ENCODE measurements at regions not wholly inside any gene's neighbourhood (a gene's known extent, or its start where the extent isn't known, plus 50 kb on each side); places are given as distances from the start of the nearest gene placed in this dataset.
"Not testable (repeated sequence)": the region's sequence is repeated elsewhere in the genome, so short reads cannot be mapped to it uniquely, and the experiment has no call there.

DNA sequence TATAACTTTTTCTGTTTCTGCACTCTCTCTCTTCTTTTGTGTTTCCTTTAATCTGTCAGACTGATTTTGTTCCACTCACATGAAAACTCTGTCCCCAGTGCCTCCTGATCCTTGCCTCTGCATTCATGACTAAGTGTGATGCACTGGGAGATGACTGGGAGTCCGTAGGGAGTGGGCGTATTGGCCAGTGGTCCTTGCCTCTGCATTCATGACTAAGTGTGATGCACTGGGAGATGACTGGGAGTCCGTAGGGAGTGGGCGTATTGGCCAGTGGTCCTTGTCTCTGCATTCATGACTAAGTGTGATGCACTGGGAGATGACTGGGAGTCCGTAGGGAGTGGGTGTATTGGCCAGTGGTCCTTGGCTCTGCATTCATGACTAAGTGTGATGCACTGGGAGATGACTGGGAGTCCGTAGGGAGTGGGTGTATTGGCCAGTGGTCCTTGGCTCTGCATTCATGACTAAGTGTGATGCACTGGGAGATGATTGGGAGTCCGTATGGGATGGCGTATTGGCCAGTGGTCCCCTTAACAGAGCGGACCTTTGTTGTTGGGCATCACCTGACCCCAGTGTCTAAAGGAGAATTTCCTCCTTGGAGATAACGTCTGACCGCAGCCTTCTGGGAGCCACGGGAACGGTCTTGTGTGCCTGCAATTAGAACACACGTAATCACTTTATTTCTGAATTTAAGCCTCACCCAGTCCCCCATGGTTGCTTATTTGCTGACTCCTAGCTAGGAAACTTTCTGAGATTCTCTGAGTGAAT, 266.0 kb downstream of the TRIML1 start:
- peaks cover 14% of the 10 kb centered on the region for H3K4me1 ChIP-seq (ENCODE audit: control insufficient read depth, insufficient read depth, low read length)
- H3K27me3 ChIP-seq (ENCODE audit: control insufficient read depth, insufficient read depth, low read length); H3K4me3 ChIP-seq (ENCODE audit: low read depth, low read length); H3K36me3 ChIP-seq (ENCODE audit: control insufficient read depth, insufficient read depth, low read length); H3K9ac ChIP-seq (ENCODE audit: low read length); H3K27ac ChIP-seq (ENCODE audit: low read depth, low read length): not testable (repeated sequence)
- H3K9me3 ChIP-seq (ENCODE audit: control insufficient read depth, insufficient read depth, low read depth, low read length) = peaks cover 14% of the 10 kb centered on the region; the same call in 1 of the 2 replicates

DNA sequence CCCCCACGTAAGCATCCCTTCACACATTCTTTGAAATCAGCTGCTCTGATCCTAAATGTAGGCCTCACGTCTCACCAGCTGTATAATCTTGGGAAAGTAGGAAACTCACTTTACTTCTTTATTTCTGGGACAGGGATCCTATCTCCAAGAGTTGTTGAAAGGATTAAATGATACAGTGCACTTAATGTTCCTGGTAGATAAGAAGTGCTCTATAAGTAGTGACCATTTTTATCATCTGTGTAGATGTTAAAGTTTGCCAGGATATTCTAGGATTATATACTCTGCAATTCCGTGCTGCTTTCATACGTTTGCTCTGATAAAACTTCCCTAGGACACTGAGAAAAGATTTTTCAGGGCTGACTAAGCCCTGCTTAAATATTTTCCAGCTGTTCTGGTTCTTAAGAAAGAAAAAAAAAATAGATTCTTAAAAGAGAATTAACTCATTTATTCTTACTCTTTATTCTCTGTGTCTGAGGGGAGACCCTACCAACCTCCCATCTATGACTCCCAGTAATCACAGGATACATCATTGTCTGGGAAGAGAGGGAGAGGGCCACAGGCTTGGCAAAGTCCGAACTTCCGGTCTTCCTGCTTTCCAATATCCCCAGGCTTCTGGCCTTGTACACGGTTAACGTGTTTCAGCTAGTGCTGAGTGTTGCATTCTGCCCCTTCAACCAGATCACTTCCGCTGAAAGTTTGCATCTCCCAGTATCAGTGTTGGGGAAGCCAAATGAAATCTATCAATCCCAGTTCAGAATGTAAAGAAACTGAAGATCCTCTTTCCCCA, 269.2 kb downstream of the TRIML1 start:
- Histone ChIP-seq H3K9me3 (ENCODE audit: control insufficient read depth, insufficient read depth, low read depth, low read length) (0 out of 2 replicates have a peak, but pooled peaks cover 7% of the 10 kb centered on the region), H3K4me3 (ENCODE audit: low read depth, low read length) (no peak overlapping the region), H3K9ac (ENCODE audit: low read length) (no peak overlapping the region), H3K36me3 (ENCODE audit: control insufficient read depth, insufficient read depth, low read length) (no peaks in the 10 kb centered on the region), H3K4me1 (ENCODE audit: control insufficient read depth, insufficient read depth, low read length) (peaks cover 4% of the 10 kb centered on the region; the same call in 1 of the 2 replicates), H3K27ac (ENCODE audit: low read depth, low read length) (no peak overlapping the region), H3K27me3 (ENCODE audit: control insufficient read depth, insufficient read depth, low read length) (no peaks in the 10 kb centered on the region)

DNA sequence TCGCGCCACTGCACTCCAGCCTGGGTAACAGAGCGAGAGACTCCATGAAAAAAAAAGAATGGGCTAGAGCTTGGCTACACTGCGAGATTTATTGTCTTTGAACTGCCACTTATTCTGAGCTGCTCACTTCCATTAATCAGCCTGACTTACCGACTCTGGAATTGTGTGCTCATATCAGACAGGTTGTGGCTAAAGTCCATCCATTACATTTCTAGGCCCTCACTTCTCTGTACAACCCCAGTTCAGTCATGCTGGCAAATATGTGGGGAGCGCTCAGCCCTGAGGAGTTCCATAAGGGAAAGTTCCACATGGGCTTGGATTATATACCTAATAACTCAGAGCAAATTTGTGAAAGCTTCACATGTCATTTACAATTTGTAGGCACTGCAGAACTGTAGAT, 270.6 kb downstream of the TRIML1 start:
- peaks cover 4% of the 10 kb centered on the region; the same call in 1 of the 2 replicates for H3K4me1 ChIP-seq (ENCODE audit: control insufficient read depth, insufficient read depth, low read length)
- no peak overlapping the region for H3K27ac ChIP-seq (ENCODE audit: low read depth, low read length)
- no peak overlapping the region for H3K4me3 ChIP-seq (ENCODE audit: low read depth, low read length)
- 0 out of 2 replicates have a peak, but pooled peaks cover 7% of the 10 kb centered on the region for H3K9me3 ChIP-seq (ENCODE audit: control insufficient read depth, insufficient read depth, low read depth, low read length)
- no peak overlapping the region for H3K9ac ChIP-seq (ENCODE audit: low read length)
- no peaks in the 10 kb centered on the region for H3K27me3 ChIP-seq (ENCODE audit: control insufficient read depth, insufficient read depth, low read length)
- no peaks in the 10 kb centered on the region for H3K36me3 ChIP-seq (ENCODE audit: control insufficient read depth, insufficient read depth, low read length)

DNA sequence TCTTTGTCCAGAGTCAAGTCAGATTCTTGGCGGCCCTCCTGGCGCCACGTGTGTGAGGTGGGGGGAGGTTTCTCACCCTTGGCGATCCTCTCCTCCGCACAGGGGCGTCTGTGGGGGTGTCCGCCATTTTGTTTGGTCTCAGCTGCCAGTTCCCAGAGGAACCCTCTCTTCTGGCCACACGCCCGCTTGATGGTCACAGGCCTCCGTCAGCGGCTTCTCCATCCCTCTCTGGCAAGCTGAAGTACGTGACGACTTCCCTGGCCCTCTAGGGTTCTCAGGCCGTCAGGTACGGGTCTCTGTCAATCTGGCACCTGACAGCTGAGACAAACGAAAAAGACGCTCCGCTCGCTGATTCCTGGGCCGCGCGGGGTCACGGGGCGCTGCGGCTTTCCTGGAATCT, 272.6 kb downstream of the TRIML1 start:
- H3K4me3 ChIP-seq (ENCODE audit: low read depth, low read length) = no peak overlapping the region
- H3K27me3 ChIP-seq (ENCODE audit: control insufficient read depth, insufficient read depth, low read length) = no peaks in the 10 kb centered on the region
- H3K36me3 ChIP-seq (ENCODE audit: control insufficient read depth, insufficient read depth, low read length) = no peaks in the 10 kb centered on the region
- no peak overlapping the region for H3K27ac ChIP-seq (ENCODE audit: low read depth, low read length)
- H3K4me1 ChIP-seq (ENCODE audit: control insufficient read depth, insufficient read depth, low read length) = peaks cover 4% of the 10 kb centered on the region; the same call in 1 of the 2 replicates
- H3K9ac ChIP-seq (ENCODE audit: low read length) = no peak overlapping the region
- H3K9me3 ChIP-seq (ENCODE audit: control insufficient read depth, insufficient read depth, low read depth, low read length) = 0 out of 2 replicates have a peak, but pooled peaks cover 4% of the 10 kb centered on the region

DNA sequence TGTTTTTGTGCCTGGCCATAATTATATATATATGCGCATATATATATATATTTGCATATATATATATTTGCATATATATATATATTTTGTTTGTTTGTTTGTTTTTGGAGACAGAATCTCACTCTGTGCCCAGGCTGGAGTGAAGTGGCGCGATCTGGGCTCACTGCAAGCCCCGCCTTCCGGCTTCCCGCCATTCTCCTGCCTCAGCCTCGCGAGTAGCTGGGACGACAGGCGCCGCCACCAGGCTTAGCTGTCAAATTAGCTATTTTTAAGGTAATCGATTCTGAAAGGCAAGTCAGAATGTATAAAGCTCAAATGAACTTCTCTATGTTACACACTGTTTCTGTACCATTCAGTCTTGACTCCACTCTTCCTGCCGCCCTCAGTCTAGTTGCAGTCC, 273.3 kb downstream of the TRIML1 start:
- Histone ChIP-seq H3K4me3 (ENCODE audit: low read depth, low read length) (no peak overlapping the region), H3K9ac (ENCODE audit: low read length) (no peak overlapping the region), H3K9me3 (ENCODE audit: control insufficient read depth, insufficient read depth, low read depth, low read length) (no peaks in the 10 kb centered on the region), H3K27ac (ENCODE audit: low read depth, low read length) (no peak overlapping the region), H3K4me1 (ENCODE audit: control insufficient read depth, insufficient read depth, low read length) (peaks cover 4% of the 10 kb centered on the region; the same call in 1 of the 2 replicates), H3K36me3 (ENCODE audit: control insufficient read depth, insufficient read depth, low read length) (no peaks in the 10 kb centered on the region), H3K27me3 (ENCODE audit: control insufficient read depth, insufficient read depth, low read length) (no peaks in the 10 kb centered on the region)

DNA sequence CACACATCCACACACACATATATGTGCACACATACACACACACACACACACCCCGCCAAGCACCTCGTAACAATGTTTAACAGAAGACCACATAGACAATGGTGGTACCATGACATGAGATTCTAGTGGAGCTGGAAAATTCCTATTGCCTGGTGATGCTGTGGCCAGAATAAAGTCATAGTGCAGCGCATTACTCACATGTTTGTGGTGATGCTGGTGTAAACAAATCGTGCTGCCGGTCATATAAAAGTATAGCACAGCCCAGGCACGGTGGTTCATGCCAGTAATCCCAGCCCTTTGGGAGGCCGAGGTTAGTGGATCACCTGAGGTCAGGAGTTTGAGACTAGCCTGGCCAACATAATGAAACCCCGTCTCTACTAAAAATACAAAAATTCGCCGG, 275.2 kb downstream of the TRIML1 start:
- Histone ChIP-seq H3K4me1 (ENCODE audit: control insufficient read depth, insufficient read depth, low read length) (no peaks in the 10 kb centered on the region), H3K9me3 (ENCODE audit: control insufficient read depth, insufficient read depth, low read depth, low read length) (no peaks in the 10 kb centered on the region), H3K27me3 (ENCODE audit: control insufficient read depth, insufficient read depth, low read length) (no peaks in the 10 kb centered on the region), H3K36me3 (ENCODE audit: control insufficient read depth, insufficient read depth, low read length) (no peaks in the 10 kb centered on the region), H3K9ac (ENCODE audit: low read length) (no peak overlapping the region), H3K4me3 (ENCODE audit: low read depth, low read length) (no peak overlapping the region), H3K27ac (ENCODE audit: low read depth, low read length) (no peak overlapping the region)

DNA sequence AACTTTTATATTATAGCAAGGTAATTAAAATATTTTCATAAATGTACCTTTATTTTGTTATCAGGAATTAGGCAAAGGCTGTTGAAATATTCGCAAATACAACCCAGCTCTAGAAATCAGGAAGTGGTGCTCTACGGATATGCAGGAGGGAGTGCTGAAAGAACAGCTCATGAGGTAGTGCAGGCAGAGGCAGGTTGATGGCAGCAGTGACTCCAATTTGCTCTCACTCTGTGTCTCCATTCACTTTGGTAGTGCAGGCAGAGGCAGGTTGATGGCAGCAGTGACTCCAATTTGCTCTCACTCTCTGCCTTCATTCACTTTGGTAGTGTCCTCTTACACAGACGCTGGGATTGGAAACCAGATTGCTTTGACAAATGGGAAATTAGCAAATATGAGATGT, 277.9 kb downstream of the TRIML1 start:
- Histone ChIP-seq H3K27ac (ENCODE audit: low read depth, low read length) (no peak overlapping the region), H3K9me3 (ENCODE audit: control insufficient read depth, insufficient read depth, low read depth, low read length) (no peaks in the 10 kb centered on the region), H3K4me1 (ENCODE audit: control insufficient read depth, insufficient read depth, low read length) (no peaks in the 10 kb centered on the region), H3K27me3 (ENCODE audit: control insufficient read depth, insufficient read depth, low read length) (no peaks in the 10 kb centered on the region), H3K9ac (ENCODE audit: low read length) (no peak overlapping the region), H3K36me3 (ENCODE audit: control insufficient read depth, insufficient read depth, low read length) (no peaks in the 10 kb centered on the region), H3K4me3 (ENCODE audit: low read depth, low read length) (no peak overlapping the region)

DNA sequence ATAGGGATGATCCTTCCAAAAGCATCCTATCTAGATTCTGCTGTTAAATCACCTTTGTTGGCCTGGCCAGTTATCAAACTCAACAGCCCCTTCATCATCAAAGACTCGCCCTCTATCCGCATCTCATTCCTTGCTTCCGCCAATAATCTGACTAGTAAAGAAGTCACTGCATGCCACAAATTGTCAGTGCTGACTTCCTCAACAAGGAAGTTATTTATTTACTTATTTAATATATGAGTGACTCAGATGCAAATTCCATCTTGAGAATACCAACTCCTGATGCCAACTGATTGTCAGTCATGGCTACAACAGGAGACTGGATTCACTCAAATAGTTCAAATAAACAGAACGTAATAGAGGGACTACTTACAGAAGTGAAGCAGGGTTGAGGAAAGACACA, 283.8 kb downstream of the TRIML1 start:
- Histone ChIP-seq H3K27me3 (ENCODE audit: control insufficient read depth, insufficient read depth, low read length) (no peaks in the 10 kb centered on the region), H3K27ac (ENCODE audit: low read depth, low read length) (no peak overlapping the region), H3K36me3 (ENCODE audit: control insufficient read depth, insufficient read depth, low read length) (no peaks in the 10 kb centered on the region), H3K4me1 (ENCODE audit: control insufficient read depth, insufficient read depth, low read length) (no peaks in the 10 kb centered on the region; the same call in 1 of the 2 replicates), H3K4me3 (ENCODE audit: low read depth, low read length) (no peak overlapping the region), H3K9ac (ENCODE audit: low read length) (no peak overlapping the region), H3K9me3 (ENCODE audit: control insufficient read depth, insufficient read depth, low read depth, low read length) (no peaks in the 10 kb centered on the region)

DNA sequence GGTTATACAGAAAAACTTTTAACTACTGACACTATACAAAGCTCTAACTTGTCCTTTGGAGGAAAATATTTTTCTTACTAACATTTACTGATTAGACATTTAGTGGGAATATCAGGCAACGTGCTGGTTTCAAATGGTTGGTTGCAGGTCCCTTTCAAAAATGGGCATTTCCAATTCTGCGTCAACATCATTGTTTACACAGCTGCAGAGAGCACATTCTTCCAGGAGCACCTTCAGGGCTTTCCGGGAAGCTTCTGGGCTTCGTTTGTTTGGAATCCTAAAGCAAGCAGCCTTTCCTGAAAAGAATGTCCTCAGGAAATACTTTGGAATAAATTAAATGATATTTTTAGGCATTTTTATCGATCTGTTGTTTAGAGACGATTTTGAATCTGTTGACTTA, 289.7 kb downstream of the TRIML1 start:
- Histone ChIP-seq H3K27ac (ENCODE audit: low read depth, low read length) (no peak overlapping the region; the same call in 1 of the 2 replicates), H3K9ac (ENCODE audit: low read length) (no peak overlapping the region), H3K4me3 (ENCODE audit: low read depth, low read length) (no peak overlapping the region), H3K9me3 (ENCODE audit: control insufficient read depth, insufficient read depth, low read depth, low read length) (0 out of 2 replicates have a peak, but pooled peaks cover 3% of the 10 kb centered on the region), H3K36me3 (ENCODE audit: control insufficient read depth, insufficient read depth, low read length) (no peaks in the 10 kb centered on the region), H3K4me1 (ENCODE audit: control insufficient read depth, insufficient read depth, low read length) (peaks cover 13% of the 10 kb centered on the region; the same call in 1 of the 2 replicates), H3K27me3 (ENCODE audit: control insufficient read depth, insufficient read depth, low read length) (no peaks in the 10 kb centered on the region)

DNA sequence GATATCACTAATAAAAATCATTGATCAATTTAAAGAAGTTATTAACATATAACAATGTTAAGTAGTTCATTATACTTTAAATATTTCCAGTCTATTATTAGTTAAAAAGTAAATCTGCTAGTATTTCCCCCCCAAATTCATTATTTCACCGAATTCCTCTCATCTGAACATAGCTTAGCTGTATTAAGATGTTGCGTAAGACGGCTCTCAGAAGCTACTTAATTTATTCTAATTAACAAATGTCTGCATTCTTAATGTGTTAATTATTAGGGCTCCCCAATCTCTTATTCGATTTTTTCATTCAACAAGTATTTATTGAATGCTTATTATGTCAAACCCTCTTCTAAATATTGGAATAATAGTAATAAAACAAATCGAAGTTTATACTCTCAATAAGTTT, 290.7 kb downstream of the TRIML1 start:
- no peaks in the 10 kb centered on the region for H3K27me3 ChIP-seq (ENCODE audit: control insufficient read depth, insufficient read depth, low read length)
- 0 out of 2 replicates have a peak, but pooled peaks cover 3% of the 10 kb centered on the region for H3K9me3 ChIP-seq (ENCODE audit: control insufficient read depth, insufficient read depth, low read depth, low read length)
- H3K4me3 ChIP-seq (ENCODE audit: low read depth, low read length) = no peak overlapping the region
- H3K27ac ChIP-seq (ENCODE audit: low read depth, low read length) = no peak overlapping the region
- H3K36me3 ChIP-seq (ENCODE audit: control insufficient read depth, insufficient read depth, low read length) = no peaks in the 10 kb centered on the region
- peaks cover 13% of the 10 kb centered on the region; the same call in 1 of the 2 replicates for H3K4me1 ChIP-seq (ENCODE audit: control insufficient read depth, insufficient read depth, low read length)
- H3K9ac ChIP-seq (ENCODE audit: low read length) = no peak overlapping the region

DNA sequence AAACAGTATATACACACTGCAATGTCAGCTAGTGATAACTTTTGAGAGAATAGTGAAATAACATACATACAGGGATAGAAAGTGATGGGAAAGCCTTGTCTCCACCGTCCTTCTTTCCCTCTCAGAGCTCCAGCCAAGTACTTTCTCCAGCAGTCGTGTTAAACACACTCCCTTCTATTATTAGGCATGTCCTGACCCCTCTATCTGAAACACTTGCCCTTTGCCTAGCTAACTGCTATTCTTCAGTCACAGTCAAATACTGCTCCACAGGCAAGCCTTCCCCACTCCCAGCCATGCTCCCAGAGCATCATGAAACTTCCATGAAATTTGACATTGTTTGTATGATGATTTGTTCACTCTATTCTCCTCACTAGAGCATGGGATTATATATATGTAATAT, 291.1 kb downstream of the TRIML1 start:
- Histone ChIP-seq H3K9me3 (ENCODE audit: control insufficient read depth, insufficient read depth, low read depth, low read length) (0 out of 2 replicates have a peak, but pooled peaks cover 3% of the 10 kb centered on the region), H3K4me1 (ENCODE audit: control insufficient read depth, insufficient read depth, low read length) (peaks cover 13% of the 10 kb centered on the region; the same call in 1 of the 2 replicates), H3K36me3 (ENCODE audit: control insufficient read depth, insufficient read depth, low read length) (no peaks in the 10 kb centered on the region), H3K4me3 (ENCODE audit: low read depth, low read length) (no peak overlapping the region), H3K27ac (ENCODE audit: low read depth, low read length) (no peak overlapping the region), H3K9ac (ENCODE audit: low read length) (no peak overlapping the region), H3K27me3 (ENCODE audit: control insufficient read depth, insufficient read depth, low read length) (no peaks in the 10 kb centered on the region)
